Type B pancreatic cell (in vitro differentiated cells): ENCODE measurements at regions not wholly inside any gene's neighbourhood (a gene's known extent, or its start where the extent isn't known, plus 50 kb on each side); places are given as distances from the start of the nearest gene placed in this dataset.

Experiments used
- DNase-seq: peaks from one replicate; pipeline ENCODE4 v3.0.0; 2021; ENCODE audit warnings: mixed read lengths; ENCODE audit not compliant: unreplicated experiment; ENCODE audit errors: extremely low spot score
- H3K27ac Mint-ChIP-seq: 2 replicates; pipeline ENCODE4 v1.8.0; 2021; ENCODE audit warnings: mild to moderate bottlenecking, mixed read lengths
- H3K27me3 Mint-ChIP-seq: 2 replicates; pipeline ENCODE4 v1.8.0; 2021; ENCODE audit warnings: mixed read lengths
- H3K36me3 Mint-ChIP-seq: 2 replicates; pipeline ENCODE4 v1.8.0; 2021; ENCODE audit warnings: mixed read lengths
- H3K4me1 Mint-ChIP-seq: one replicate; pipeline ENCODE4 v1.8.0; 2021; ENCODE audit warnings: mixed read lengths; ENCODE audit not compliant: unreplicated experiment
- H3K4me3 Mint-ChIP-seq: 2 replicates; pipeline ENCODE4 v1.8.0; 2021; ENCODE audit warnings: mild to moderate bottlenecking, mixed read lengths
- H3K9me3 Mint-ChIP-seq: 2 replicates; pipeline ENCODE4 v1.8.0; 2021; ENCODE audit warnings: mixed read lengths
- TF ChIP-seq, protein P1 (sequence below): fragments of 200-600 bp; sonication (generic); conservative IDR thresholded peaks from 2 replicates; pipeline ENCODE4 v1.5.0; 2021; ENCODE audit warnings: antibody characterized with exemption, mild to moderate bottlenecking

DNA sequence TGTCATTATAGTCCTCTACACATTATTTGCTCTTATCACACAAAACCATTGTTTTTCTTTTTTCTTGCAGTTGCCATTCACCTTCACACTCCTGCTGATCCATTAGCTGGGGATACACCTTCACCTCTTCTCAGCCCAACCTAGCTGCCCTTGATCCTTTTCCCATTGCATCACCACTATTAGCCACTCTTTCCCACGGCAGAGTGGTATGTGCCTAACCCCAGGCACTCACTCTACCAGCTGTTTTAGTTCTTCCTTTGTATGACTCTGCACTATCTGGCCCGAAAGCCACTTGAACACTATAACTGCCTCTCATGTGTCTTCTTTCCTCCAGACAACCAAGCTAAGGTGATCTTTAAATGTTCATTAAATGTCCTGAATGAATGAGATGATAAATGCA is 145.4 kb upstream of the PIK3C3 start:
- Mint-ChIP-seq H3K4me3 (no peak overlapping the region), H3K4me1 (no peaks in the 10 kb centered on the region), H3K36me3 (no peaks in the 10 kb centered on the region), H3K9me3 (peaks cover 4% of the 10 kb centered on the region), H3K27ac (no peak overlapping the region), H3K27me3 (peaks cover 6% of the 10 kb centered on the region)
- DNase-seq: no peak
- TF ChIP-seq, protein P1, sequence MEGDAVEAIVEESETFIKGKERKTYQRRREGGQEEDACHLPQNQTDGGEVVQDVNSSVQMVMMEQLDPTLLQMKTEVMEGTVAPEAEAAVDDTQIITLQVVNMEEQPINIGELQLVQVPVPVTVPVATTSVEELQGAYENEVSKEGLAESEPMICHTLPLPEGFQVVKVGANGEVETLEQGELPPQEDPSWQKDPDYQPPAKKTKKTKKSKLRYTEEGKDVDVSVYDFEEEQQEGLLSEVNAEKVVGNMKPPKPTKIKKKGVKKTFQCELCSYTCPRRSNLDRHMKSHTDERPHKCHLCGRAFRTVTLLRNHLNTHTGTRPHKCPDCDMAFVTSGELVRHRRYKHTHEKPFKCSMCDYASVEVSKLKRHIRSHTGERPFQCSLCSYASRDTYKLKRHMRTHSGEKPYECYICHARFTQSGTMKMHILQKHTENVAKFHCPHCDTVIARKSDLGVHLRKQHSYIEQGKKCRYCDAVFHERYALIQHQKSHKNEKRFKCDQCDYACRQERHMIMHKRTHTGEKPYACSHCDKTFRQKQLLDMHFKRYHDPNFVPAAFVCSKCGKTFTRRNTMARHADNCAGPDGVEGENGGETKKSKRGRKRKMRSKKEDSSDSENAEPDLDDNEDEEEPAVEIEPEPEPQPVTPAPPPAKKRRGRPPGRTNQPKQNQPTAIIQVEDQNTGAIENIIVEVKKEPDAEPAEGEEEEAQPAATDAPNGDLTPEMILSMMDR: no peak

DNA sequence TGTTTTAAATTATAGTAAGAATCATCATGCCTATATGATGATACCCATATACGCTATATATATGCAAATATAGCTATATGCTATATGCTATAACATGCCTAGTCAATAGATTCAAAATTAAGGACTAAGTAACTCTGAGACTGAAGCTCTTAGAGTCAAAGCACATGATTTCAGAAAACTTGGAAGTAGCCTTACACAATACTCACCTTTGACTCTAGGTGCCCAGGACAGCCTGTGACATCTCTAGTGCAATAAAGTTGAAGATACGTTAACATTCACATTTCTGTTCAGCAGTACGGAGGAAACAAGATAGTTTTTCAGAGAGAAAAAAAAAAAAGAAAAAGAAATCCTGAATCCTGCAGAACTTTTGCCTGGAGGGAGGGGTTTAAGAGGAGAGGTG is 149.7 kb upstream of the PIK3C3 start:
- no peak for DNase-seq
- Mint-ChIP-seq H3K9me3 (peaks cover 4% of the 10 kb centered on the region), H3K4me3 (no peak overlapping the region), H3K4me1 (peaks cover 4% of the 10 kb centered on the region), H3K27ac (no peak overlapping the region), H3K27me3 (peaks cover 6% of the 10 kb centered on the region), H3K36me3 (no peaks in the 10 kb centered on the region)
- TF ChIP-seq, protein P1: no peak

DNA sequence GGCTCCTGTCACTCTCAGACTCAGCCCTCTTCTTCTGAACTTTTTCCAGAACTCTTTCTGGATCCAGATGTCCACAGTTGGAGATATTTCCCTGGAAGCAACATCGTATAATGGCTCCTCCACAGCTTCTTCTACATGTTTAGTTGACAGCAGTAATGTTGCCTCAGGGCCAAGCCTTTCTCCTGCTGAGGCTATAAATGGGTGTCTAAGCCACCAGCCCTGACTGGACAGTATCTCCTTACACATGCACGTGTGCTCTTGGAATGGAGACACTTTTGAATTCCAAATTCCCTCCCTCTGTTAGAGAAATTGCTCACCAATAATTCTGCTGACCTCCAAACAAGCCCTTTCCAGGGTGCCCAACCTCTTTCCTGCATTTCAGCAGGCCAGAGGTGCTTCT is 156.2 kb upstream of the PIK3C3 start:
- Mint-ChIP-seq H3K4me3 (no peak overlapping the region), H3K27ac (no peak overlapping the region), H3K27me3 (no peaks in the 10 kb centered on the region), H3K36me3 (no peaks in the 10 kb centered on the region), H3K9me3 (no peaks in the 10 kb centered on the region), H3K4me1 (peaks cover 4% of the 10 kb centered on the region)
- no peak for DNase-seq
- TF ChIP-seq, protein P1: no peak

DNA sequence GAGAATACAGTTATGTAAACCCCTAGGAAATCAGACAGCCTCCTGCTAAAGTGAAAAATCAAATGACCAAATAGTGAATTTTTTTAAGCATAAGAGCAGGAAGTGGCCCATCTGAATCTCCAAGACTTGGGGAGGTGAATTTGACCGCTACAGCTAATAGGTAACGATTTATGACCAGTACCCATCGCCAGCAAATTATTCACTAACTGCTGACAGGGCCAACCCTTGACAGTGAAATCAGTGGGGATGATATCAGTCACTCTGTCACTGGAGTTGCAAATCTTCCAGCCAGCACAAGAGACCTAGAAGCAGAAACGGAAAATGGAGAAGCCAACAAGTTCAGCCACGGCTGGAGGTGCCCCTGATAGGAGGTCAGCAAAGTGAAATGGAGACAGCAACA is 164.3 kb upstream of the PIK3C3 start:
- no peak overlapping the region for H3K27ac Mint-ChIP-seq
- no peaks in the 10 kb centered on the region for H3K27me3 Mint-ChIP-seq
- no peak overlapping the region for H3K4me3 Mint-ChIP-seq
- TF ChIP-seq, protein P1: no peak
- H3K4me1 Mint-ChIP-seq: peaks cover 8% of the 10 kb centered on the region
- no peaks in the 10 kb centered on the region for H3K36me3 Mint-ChIP-seq
- no peak for DNase-seq
- H3K9me3 Mint-ChIP-seq: peaks cover 4% of the 10 kb centered on the region

DNA sequence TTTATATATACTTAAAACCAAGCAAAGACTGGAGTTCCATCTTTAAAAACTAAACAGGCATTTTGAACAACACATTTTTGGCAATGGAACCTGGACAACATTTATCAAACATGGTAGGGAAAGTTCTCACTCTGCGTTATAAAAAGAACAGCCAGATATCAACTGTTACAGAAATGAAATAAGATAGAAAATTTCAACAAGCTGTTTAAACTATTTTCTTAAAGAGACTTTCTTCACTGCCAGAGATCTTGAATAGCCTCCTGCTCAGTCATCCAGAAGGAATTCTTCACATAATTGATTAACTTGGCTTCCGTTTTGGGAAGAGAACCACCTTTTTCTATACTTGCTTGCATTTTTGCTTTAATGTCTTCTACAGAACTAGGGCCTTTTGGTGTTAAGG is 166.0 kb upstream of the PIK3C3 start:
- Mint-ChIP-seq H3K27me3 (no peaks in the 10 kb centered on the region), H3K4me1 (peaks cover 9% of the 10 kb centered on the region), H3K4me3 (no peak overlapping the region), H3K9me3 (peaks cover 4% of the 10 kb centered on the region), H3K36me3 (no peaks in the 10 kb centered on the region), H3K27ac (no peak overlapping the region)
- DNase-seq: no peak
- TF ChIP-seq, protein P1: no peak

DNA sequence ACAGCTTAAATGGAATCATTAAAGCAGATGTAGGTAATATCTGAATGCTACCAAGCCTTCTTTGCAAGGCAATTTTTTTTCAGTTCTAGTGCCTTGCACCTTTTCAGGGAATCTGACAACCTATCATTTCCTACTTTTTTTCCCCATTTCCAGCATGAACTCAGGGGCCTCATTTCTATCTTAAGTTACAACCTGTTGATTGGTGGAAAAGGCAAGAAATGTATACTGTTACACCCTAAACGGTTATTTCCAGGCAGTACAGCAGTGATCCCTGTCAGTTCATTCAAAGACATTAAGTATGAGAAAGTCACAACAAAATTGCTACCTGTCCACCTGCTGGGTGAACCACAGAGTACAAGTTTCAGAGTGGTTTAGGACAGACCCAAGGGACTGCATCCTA is 171.2 kb upstream of the PIK3C3 start:
- Mint-ChIP-seq H3K27ac (no peak overlapping the region), H3K4me1 (peaks cover 11% of the 10 kb centered on the region)

More for the DNA sequence above, 171.2 kb upstream of the PIK3C3 start:
- no peaks in the 10 kb centered on the region for H3K9me3 Mint-ChIP-seq
- no peak for DNase-seq
- no peaks in the 10 kb centered on the region for H3K27me3 Mint-ChIP-seq
- no peak overlapping the region for H3K4me3 Mint-ChIP-seq
- no peaks in the 10 kb centered on the region for H3K36me3 Mint-ChIP-seq
- TF ChIP-seq, protein P1: no peak
